A549 (cell line): ENCODE measurements at regions not wholly inside any gene's neighbourhood (a gene's known extent, or its start where the extent isn't known, plus 50 kb on each side); places are given as distances from the start of the nearest gene placed in this dataset.

Experiments
- ATAC-seq, 2 experiments: fragments of 200-7000 bp in 1 of 2; fragments of >200 bp in 1 of 2; cut with Nextera tagmentation in 1 of 2; cut with Tn5 transposase in 1 of 2; 3 replicates each; pipeline versions ENCODE4 v1.8.0 to v1.9.1; 2018 to 2020; ENCODE audit warnings: mild to moderate bottlenecking in 1 of 2, moderate library complexity in 1 of 2
- CTCF ChIA-PET: fragments of 300-600 bp; sonication (Branson Sonifier 250); formaldehyde crosslinking; extraction: SDS; loops from one replicate; lab custom pipeline; 2021; ENCODE audit warnings: antibody characterized with exemption, inconsistent platforms; lab: Yijun Ruan, JAX
- POLR2A ChIA-PET: fragments of 350-600 bp; formaldehyde crosslinking; extraction: SDS; loops from one replicate; lab custom pipeline; 2021; ENCODE audit warnings: antibody characterized with exemption, inconsistent platforms; lab: Yijun Ruan, JAX
- DNase-seq, 2 experiments: peaks; one replicate each; pipeline versions ENCODE4 v3.0.0 to v3.0.0-alpha.2; 2011 to 2016; ENCODE audit warnings: low read depth in 1 of 2, low spot score in 1 of 2
- FAIRE-seq: peaks from 2 replicates; lab custom pipeline; 2011; peaks lifted over from hg19 to GRCh38; lab: Jason Lieb, UNC
- H3K27ac ChIP-seq, 2 experiments: fragments of >200 bp; sonication (Bioruptor Twin); formaldehyde crosslinking; 3 replicates each; pipeline ENCODE4 v1.5.1; 2016 to 2017
- H3K4me1 ChIP-seq: fragments of >200 bp; sonication (Bioruptor Twin); formaldehyde crosslinking; 3 replicates; pipeline ENCODE4 v1.6.1; 2016
- H3K4me2 ChIP-seq: fragments of >200 bp; sonication (Bioruptor Twin); formaldehyde crosslinking; 3 replicates; pipeline ENCODE4 v1.6.1; 2016
- H3K4me3 ChIP-seq: fragments of >200 bp; sonication (Bioruptor Twin); formaldehyde crosslinking; 3 replicates; pipeline ENCODE4 v1.5.1; 2016
- H3K9me3 ChIP-seq: fragments of >200 bp; sonication (Bioruptor Twin); formaldehyde crosslinking; 3 replicates; pipeline ENCODE4 v1.6.1; 2016
- FOSL2 ChIP-seq, 2 experiments: fragments of 450-650 bp in 1 of 2; fragments of >200 bp in 1 of 2; sonication (Bioruptor Twin) in 1 of 2; formaldehyde crosslinking; IDR thresholded peaks; 2 replicates each; pipeline versions ENCODE4 v1.5.0 to v1.6.1; 2016 to 2020; ENCODE audit warnings: mild to moderate bottlenecking in 1 of 2, moderate library complexity in 1 of 2
- FOXS1 ChIP-seq: fragments of 250-450 bp; sonication (Bioruptor Pico); IDR thresholded peaks from 2 replicates; pipeline ENCODE4 v1.5.0; 2020; ENCODE audit warnings: mild to moderate bottlenecking, moderate library complexity
- GATA3 ChIP-seq: IDR thresholded peaks from 2 replicates; pipeline ENCODE4 v1.6.1; 2012; ENCODE audit warnings: borderline replicate concordance
- HOXA7 ChIP-seq: fragments of 250-450 bp; sonication (Bioruptor Pico); IDR thresholded peaks from 2 replicates; pipeline ENCODE4 v1.5.0; 2020; ENCODE audit warnings: mild to moderate bottlenecking, moderate library complexity
- JUN ChIP-seq, 2 experiments: fragments of >200 bp; sonication (Bioruptor Twin); formaldehyde crosslinking; IDR thresholded peaks; 2 replicates in 1 of 2; 3 replicates in 1 of 2; pipeline ENCODE4 v1.6.1; 2016 to 2017
- JUNB ChIP-seq: fragments of >200 bp; sonication (Bioruptor Twin); formaldehyde crosslinking; IDR thresholded peaks from 2 replicates; pipeline ENCODE4 v1.6.1; 2016
- KDM5A ChIP-seq: fragments of 200-600 bp; sonication (generic); IDR thresholded peaks from 2 replicates; pipeline ENCODE4 v1.6.1; 2016; ENCODE audit warnings: antibody characterized with exemption, mild to moderate bottlenecking
- NFE2L2 ChIP-seq: fragments of 150-350 bp; conservative IDR thresholded peaks from 2 replicates; pipeline ENCODE4 v1.6.1; 2014; ENCODE audit warnings: low read length
- NPAS2 ChIP-seq: fragments of 250-450 bp; sonication (Bioruptor Pico); IDR thresholded peaks from 2 replicates; pipeline ENCODE4 v1.8.0; 2022; ENCODE audit warnings: mild to moderate bottlenecking, moderate library complexity, borderline replicate concordance
- POLR2A ChIP-seq: IDR thresholded peaks from 2 replicates; pipeline ENCODE4 v1.6.1; 2012; ENCODE audit warnings: mild to moderate bottlenecking, low read length
- RARB ChIP-seq: fragments of 250-450 bp; sonication (Bioruptor Pico); IDR thresholded peaks from 2 replicates; pipeline ENCODE4 v1.8.0; 2021; ENCODE audit warnings: mild to moderate bottlenecking, moderate library complexity
- RFX5 ChIP-seq: fragments of 450-650 bp; IDR thresholded peaks from 2 replicates; pipeline ENCODE4 v1.7.1; 2014; ENCODE audit warnings: antibody characterized with exemption, mild to moderate bottlenecking, moderate library complexity
- TP53 ChIP-seq: fragments of 250-450 bp; sonication (Bioruptor Pico); IDR thresholded peaks from 2 replicates; pipeline ENCODE4 v1.5.0; 2021; ENCODE audit warnings: mild to moderate bottlenecking, moderate library complexity
- ZC3H11A ChIP-seq: fragments of 450-650 bp; IDR thresholded peaks from 2 replicates; pipeline ENCODE4 v1.6.1; 2014; ENCODE audit warnings: antibody characterized with exemption, mild to moderate bottlenecking
- ZSCAN20 ChIP-seq: fragments of 250-450 bp; sonication (Bioruptor Pico); IDR thresholded peaks from 2 replicates; pipeline ENCODE4 v1.8.0; 2022; ENCODE audit warnings: mild to moderate bottlenecking, moderate library complexity
- WGBS: methylation state at CpG from one replicate; pipeline ENCODE4 v1.1.6; 2017; ENCODE audit errors: missing lambda C conversion rate; 5-methylcytosine and 5-hydroxymethylcytosine counted together
- TF ChIP-seq, protein P1 (sequence below): IDR thresholded peaks from 2 replicates; pipeline ENCODE4 v1.6.1; 2012; ENCODE audit warnings: low read depth, borderline replicate concordance
- TF ChIP-seq, protein P2 (sequence below): IDR thresholded peaks from 2 replicates; pipeline ENCODE4 v1.6.1; 2012
- TF ChIP-seq, protein P3 (sequence below): fragments of >200 bp; sonication (Bioruptor Twin); formaldehyde crosslinking; IDR thresholded peaks from 3 replicates; pipeline ENCODE4 v1.5.1; 2016
- TF ChIP-seq, protein P4 (sequence below): fragments of >200 bp; sonication (Bioruptor Twin); formaldehyde crosslinking; IDR thresholded peaks from 2 replicates; pipeline ENCODE4 v1.6.1; 2016

DNA sequence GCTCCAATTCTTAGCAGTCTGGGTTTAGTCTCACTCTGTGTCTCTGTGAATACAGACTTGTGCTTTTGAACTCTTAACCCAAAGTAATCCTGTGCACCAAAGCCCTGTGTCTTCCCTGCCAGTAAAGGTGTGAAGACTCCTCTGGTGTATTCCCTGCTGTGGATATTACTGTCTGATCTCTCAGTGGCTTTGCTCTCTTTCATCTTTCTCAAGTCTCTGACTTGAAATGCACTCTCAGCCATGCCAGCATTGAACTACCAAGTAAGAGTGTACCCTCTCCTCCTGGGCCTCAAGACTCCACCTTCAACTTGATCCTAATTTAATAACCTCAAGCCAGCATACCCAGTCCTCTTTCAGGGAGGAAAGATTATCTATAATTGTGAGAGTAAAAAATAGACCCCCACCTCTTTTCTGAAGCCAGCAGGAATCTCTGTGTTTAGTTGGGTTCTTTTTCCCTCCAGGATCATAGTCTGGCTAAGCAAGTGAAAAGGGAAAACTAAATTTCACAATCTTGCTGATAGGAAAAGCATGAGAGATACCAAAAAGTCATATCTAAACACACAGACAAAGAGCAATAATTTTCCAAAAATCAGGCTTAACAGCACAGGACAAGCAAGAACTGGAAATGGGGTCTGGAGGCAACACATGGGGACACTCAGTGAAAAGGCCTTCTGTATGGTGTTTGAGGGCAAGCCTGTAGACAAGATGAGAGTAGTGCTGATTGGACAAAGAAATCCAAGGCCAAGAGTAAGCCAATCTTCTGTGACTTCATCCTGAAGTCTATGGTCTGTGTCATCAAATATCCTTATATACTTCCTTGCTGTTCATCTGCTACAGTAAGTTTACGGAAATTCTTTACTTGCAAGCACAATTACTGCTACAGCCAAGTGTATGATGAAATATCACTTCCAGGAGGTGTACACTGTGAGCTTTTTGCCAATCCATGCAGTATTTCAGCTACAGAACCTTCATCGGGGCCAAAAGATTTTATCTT lies 296.1 kb upstream of the TGFBR2 start:
- ATAC-seq (no peak), DNase-seq (no peak), FAIRE-seq (peak; percentile 80)
- TF ChIP-seq NFE2L2 (no peak), JUNB (no peak), NPAS2 (CRISPR knock-in tag) (no peak), FOSL2 (IDR thresholded peaks at IDR 0.05) (no peak), FOSL2 (CRISPR knock-in tag; IDR thresholded peaks at IDR 0.05) (no peak), GATA3 (no peak), POLR2A (no peak), ZSCAN20 (CRISPR knock-in tag) (no peak), TP53 (CRISPR knock-in tag) (no peak), HOXA7 (CRISPR knock-in tag) (no peak), JUN (IDR thresholded peaks at IDR 0.05) (no peak), RARB (CRISPR knock-in tag) (no peak), KDM5A (no peak), FOXS1 (CRISPR knock-in tag) (no peak)
- TF ChIP-seq, protein P1, sequence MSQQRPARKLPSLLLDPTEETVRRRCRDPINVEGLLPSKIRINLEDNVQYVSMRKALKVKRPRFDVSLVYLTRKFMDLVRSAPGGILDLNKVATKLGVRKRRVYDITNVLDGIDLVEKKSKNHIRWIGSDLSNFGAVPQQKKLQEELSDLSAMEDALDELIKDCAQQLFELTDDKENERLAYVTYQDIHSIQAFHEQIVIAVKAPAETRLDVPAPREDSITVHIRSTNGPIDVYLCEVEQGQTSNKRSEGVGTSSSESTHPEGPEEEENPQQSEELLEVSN, result no peak
- TF ChIP-seq, protein P2, sequence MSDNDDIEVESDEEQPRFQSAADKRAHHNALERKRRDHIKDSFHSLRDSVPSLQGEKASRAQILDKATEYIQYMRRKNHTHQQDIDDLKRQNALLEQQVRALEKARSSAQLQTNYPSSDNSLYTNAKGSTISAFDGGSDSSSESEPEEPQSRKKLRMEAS, result no peak
- TF ChIP-seq, protein P3, sequence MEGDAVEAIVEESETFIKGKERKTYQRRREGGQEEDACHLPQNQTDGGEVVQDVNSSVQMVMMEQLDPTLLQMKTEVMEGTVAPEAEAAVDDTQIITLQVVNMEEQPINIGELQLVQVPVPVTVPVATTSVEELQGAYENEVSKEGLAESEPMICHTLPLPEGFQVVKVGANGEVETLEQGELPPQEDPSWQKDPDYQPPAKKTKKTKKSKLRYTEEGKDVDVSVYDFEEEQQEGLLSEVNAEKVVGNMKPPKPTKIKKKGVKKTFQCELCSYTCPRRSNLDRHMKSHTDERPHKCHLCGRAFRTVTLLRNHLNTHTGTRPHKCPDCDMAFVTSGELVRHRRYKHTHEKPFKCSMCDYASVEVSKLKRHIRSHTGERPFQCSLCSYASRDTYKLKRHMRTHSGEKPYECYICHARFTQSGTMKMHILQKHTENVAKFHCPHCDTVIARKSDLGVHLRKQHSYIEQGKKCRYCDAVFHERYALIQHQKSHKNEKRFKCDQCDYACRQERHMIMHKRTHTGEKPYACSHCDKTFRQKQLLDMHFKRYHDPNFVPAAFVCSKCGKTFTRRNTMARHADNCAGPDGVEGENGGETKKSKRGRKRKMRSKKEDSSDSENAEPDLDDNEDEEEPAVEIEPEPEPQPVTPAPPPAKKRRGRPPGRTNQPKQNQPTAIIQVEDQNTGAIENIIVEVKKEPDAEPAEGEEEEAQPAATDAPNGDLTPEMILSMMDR, result no peak
- Histone ChIP-seq H3K9me3 (peaks cover 7% of the 10 kb centered on the region; the same call in 1 of the 3 replicates), H3K4me1 (no peaks in the 10 kb centered on the region), H3K4me3 (no peak overlapping the region), H3K4me2 (no peak overlapping the region), H3K27ac (peak overlapping the region in 1 of 2 experiments; percentile 37; a peak in 2 of 6 replicates)
- CTCF ChIA-PET, result interaction anchor here (0.8 to 1.0 kb wide), 3 partner anchors 8 to 111 kb away, joined by 3 read pairs; no protein-coding TSS in a partner anchor
- WGBS, result 83% methylated on average over 2 of the region's 2 CpGs
- POLR2A ChIA-PET, result no interaction called here

DNA sequence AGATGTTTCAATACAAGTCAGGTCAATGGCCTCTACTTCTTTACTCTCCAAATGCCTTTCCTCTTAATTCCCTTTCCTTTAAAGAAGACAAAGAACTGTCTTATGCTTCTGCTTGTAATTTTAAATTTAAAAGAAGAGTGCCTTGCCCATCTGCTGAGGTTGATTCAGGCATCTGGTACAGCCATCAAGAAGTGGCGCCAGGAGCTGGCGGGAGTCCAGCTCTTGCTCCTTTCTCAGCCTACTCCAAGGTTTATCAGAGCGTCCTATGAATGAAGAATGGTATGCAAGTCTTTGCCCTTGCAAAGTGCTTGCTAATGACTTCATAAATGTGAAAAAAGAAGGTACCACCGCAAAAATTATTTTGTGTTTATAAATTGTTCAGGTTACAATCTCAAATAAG lies 294.6 kb upstream of the TGFBR2 start:
- WGBS, result 95% methylated on average over 4 of the region's 4 CpGs
- no peaks in the 10 kb centered on the region for H3K4me1 ChIP-seq
- ChIA-PET CTCF (no interaction called here), POLR2A (no interaction called here)
- no peak for DNase-seq
- peaks cover 9% of the 10 kb centered on the region; the same call in 2 of the 3 replicates for H3K9me3 ChIP-seq
- no peak for ATAC-seq
- FAIRE-seq, result no peak
- H3K4me3 ChIP-seq, result no peak overlapping the region
- 0 out of 6 replicates have a peak overlapping the region, but pooled peaks of 1 of the 2 experiments have one; percentile 22 for H3K27ac ChIP-seq
- no peak overlapping the region for H3K4me2 ChIP-seq
- TF ChIP-seq ZC3H11A, result no peak
- TF ChIP-seq, protein P2, result no peak
- TF ChIP-seq RFX5, result no peak
- TF ChIP-seq, protein P3, result no peak
- TF ChIP-seq, protein P4, sequence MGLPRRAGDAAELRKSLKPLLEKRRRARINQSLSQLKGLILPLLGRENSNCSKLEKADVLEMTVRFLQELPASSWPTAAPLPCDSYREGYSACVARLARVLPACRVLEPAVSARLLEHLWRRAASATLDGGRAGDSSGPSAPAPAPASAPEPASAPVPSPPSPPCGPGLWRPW, result no peak
